Coronary artery (tissue), 2 donors: ENCODE measurements at regions not wholly inside any gene's neighbourhood (a gene's known extent, or its start where the extent isn't known, plus 50 kb on each side); places are given as distances from the start of the nearest gene placed in this dataset.
"Not testable (repeated sequence)": the region's sequence is repeated elsewhere in the genome, so short reads cannot be mapped to it uniquely, and the experiment has no call there.

Experiments
- DNase-seq: peaks from one replicate; pipeline ENCODE4 v3.0.0-alpha.2; 2017; ENCODE audit warnings: low spot score
- H3K27ac ChIP-seq, 2 donors: fragments of 200-600 bp; sonication (generic); one replicate each; pipeline ENCODE4 v1.5.1; 2016 to 2019
- H3K4me3 ChIP-seq: fragments of 200-600 bp; sonication (generic); 2 replicates; pipeline ENCODE4 v1.5.1; 2016; ENCODE audit warnings: mild to moderate bottlenecking, moderate library complexity
- TF ChIP-seq, protein P1 (sequence below): fragments of 200-600 bp; sonication (generic); IDR thresholded peaks from one replicate; pipeline ENCODE4 v1.5.1; 2019; ENCODE audit warnings: antibody characterized with exemption

DNA sequence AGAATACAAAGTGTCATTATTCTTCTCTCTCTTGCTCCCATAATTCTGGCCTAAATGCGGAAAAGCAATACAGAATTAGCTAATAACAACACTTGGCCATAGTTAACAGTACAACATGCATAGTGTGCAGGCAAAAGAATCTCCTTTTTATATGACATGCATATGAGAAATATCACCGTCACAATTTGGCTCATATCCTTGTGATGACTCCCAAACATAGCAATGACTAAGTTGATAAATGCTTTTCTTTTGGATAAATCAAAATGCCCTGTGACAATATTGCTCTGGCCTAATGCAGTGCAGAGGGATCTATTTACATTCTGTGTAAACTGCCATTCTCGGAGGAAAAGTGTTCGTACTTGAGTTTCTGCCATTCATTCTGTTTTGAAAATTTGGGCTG, 121.9 kb upstream of the GHR start:
- H3K4me3 ChIP-seq = no peak overlapping the region
- DNase-seq = no peak
- H3K27ac ChIP-seq = no peak overlapping the region
- TF ChIP-seq, protein P1, sequence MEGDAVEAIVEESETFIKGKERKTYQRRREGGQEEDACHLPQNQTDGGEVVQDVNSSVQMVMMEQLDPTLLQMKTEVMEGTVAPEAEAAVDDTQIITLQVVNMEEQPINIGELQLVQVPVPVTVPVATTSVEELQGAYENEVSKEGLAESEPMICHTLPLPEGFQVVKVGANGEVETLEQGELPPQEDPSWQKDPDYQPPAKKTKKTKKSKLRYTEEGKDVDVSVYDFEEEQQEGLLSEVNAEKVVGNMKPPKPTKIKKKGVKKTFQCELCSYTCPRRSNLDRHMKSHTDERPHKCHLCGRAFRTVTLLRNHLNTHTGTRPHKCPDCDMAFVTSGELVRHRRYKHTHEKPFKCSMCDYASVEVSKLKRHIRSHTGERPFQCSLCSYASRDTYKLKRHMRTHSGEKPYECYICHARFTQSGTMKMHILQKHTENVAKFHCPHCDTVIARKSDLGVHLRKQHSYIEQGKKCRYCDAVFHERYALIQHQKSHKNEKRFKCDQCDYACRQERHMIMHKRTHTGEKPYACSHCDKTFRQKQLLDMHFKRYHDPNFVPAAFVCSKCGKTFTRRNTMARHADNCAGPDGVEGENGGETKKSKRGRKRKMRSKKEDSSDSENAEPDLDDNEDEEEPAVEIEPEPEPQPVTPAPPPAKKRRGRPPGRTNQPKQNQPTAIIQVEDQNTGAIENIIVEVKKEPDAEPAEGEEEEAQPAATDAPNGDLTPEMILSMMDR = no peak

GRCh38 chr5:42302186-42302585, 121.1 kb upstream of the GHR start:
- H3K27ac ChIP-seq = no peak overlapping the region
- no peak overlapping the region for H3K4me3 ChIP-seq
- DNase-seq = no peak
- TF ChIP-seq, protein P1 = no peak

DNA sequence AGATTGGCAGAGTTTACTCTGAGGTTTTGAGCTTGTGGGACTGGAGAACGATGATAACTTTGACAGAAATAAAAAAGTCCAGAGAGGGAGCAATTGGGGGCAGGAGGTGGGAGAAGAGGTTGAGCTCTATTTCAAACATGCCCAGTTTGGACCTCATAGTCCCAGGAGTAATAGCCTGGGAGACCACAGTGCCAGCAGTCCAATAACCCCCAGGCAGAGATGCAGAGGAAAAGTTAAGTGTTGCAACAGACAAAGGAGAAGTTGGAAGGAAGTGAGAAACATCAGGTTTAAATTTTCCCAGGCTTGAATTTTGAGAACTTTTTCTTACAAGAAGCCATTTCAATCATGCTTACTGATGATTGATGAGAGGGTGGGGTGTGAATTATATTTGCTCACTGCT, 117.0 kb upstream of the GHR start:
- Histone ChIP-seq H3K4me3 (no peak overlapping the region), H3K27ac (no peak overlapping the region)
- no peak for DNase-seq
- TF ChIP-seq, protein P1 = no peak

DNA sequence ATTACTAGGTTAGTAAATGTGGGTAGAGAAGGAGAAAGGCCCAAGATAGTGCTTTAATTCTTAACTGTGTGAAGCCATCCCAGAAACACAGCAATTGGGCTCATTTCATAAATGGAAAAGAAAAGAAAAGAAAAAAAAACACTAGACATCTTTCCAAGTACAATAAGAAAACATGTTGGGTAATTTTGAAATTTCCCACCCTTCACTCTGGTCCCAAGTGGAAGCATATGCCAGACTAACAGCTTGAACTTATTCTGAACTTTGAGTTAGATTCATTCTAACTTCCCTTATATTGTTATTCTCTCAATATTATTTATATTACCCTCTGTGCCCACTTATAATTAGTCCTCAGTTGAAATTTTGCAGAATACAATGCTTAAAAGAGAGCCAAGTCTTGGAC, 113.4 kb upstream of the GHR start:
- DNase-seq = no peak
- TF ChIP-seq, protein P1 = no peak
- no peak overlapping the region for H3K4me3 ChIP-seq
- H3K27ac ChIP-seq = no peak overlapping the region

GRCh38 chr5:42315214-42315613, 108.0 kb upstream of the GHR start:
- Histone ChIP-seq H3K27ac (no peak overlapping the region), H3K4me3 (no peak overlapping the region)
- TF ChIP-seq, protein P1 = no peak
- no peak for DNase-seq

- H3K27ac ChIP-seq = no peak overlapping the region
- no peak for DNase-seq
- no peak overlapping the region for H3K4me3 ChIP-seq
- TF ChIP-seq, protein P1 = no peak
Measured at GRCh38 chr5:42317575-42317974, 105.7 kb upstream of the GHR start.

DNA sequence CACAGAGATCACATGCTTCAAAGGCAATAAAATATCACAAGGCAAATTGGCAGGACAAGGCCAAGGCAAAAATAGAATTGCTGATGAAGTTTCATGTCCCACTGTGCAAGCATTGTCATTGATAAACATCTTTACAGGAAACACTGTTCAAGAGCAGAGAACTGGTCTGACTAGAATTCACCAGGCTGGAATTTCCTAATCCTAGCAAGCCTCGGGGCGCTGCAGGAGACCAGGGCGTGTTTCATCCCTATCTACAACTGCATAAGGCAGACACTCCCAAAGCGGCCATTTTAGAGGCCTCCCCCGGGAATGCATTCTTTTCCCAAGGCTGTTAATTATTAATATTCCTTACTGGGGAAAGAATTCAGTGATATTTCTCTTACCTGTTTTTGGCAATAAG, 103.7 kb upstream of the GHR start:
- not testable (repeated sequence) for H3K4me3 ChIP-seq, DNase-seq, H3K27ac ChIP-seq

- H3K4me3 ChIP-seq = no peak overlapping the region
- DNase-seq = no peak
- H3K27ac ChIP-seq = no peak overlapping the region
- TF ChIP-seq, protein P1 = no peak
Measured at GRCh38 chr5:42321785-42322184, 101.5 kb upstream of the GHR start.
